ENCODE measurements at regions not wholly inside any gene's neighbourhood (a gene's known extent, or its start where the extent isn't known, plus 50 kb on each side); places are given as distances from the start of the nearest gene placed in this dataset.
"Not testable (repeated sequence)": the region's sequence is repeated elsewhere in the genome, so short reads cannot be mapped to it uniquely, and the experiment has no call there.

DNA sequence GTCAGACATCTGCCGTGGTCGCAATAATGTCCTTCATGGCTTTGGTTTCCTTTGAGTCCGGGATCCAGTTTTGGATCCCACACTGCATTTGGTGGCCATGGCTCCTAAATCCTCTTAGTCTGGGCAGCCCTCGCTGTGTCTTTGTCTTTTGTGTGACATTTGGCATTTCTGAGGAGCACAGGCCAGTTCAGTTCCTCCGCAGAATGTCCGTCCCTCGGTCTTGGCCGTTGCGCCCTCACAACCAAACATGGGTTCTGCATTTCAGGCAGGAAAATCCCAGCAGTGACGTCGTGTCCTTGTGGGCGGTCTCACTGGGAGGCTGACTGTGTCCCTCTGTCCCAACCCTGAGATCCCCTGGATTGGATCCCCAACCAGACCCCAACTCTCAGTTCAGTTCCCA, 172.9 kb upstream of the PPP1R26 start:
- peaks cover 4% of the 10 kb centered on the region for H3K4me1 Mint-ChIP-seq
- DNase-seq (ENCODE audit: low spot score): no peak
- H4K20me1 ChIP-seq (ENCODE audit: low read depth): no peaks in the 10 kb centered on the region
- H3K27ac Mint-ChIP-seq: no peak overlapping the region
- peaks cover 9% of the 10 kb centered on the region for H3K27me3 Mint-ChIP-seq (ENCODE audit: insufficient read depth, low read depth)
- no peaks in the 10 kb centered on the region for H3K36me3 Mint-ChIP-seq
- H3K4me3 ChIP-seq: no peak overlapping the region
- TF ChIP-seq EZH2 (IDR thresholded peaks at IDR 0.05) (no peak), EZH2phosphoT487 (IDR thresholded peaks at IDR 0.05) (no peak), CTCF (IDR thresholded peaks at IDR 0.05) (no peak)
- no peaks in the 10 kb centered on the region for H3K27me3 ChIP-seq
- no peaks in the 10 kb centered on the region for H3K4me1 ChIP-seq
- H3K9me3 ChIP-seq (ENCODE audit: low read depth): no peaks in the 10 kb centered on the region
- H2AFZ ChIP-seq (replicated peaks): no peak overlapping the region
- peaks cover 5% of the 10 kb centered on the region for H3K9me3 Mint-ChIP-seq
- H3K4me3 Mint-ChIP-seq: no peak overlapping the region
- no peak overlapping the region for H3K27ac ChIP-seq
- H3K36me3 ChIP-seq: no peaks in the 10 kb centered on the region
- no peaks in the 10 kb centered on the region for H3F3A ChIP-seq (ENCODE audit: low read depth)
- no peak overlapping the region for H3K4me2 ChIP-seq
- H3K79me2 ChIP-seq (ENCODE audit: low read depth): no peaks in the 10 kb centered on the region
- H3K9ac ChIP-seq: no peak overlapping the region

DNA sequence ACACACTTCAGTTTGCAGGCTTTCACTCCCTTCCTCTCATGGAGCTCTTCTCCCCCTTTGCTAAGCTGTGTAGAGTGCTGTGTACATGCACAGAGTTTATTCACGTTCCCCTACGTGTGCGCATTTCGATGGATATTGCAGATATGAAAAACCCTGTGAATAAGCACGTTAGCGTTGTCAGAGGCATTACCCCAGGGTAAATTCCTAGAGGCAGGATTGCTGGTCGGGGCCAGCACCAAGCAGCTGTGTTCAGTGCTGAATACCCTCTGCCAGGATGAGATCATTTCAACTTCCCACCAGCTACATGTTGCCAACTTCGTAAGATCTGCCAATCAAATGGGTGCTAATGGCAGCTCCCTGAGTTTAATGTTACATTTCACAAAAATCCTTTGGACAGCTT, 172.3 kb upstream of the PPP1R26 start:
- H3K27me3 Mint-ChIP-seq (ENCODE audit: insufficient read depth, low read depth): peaks cover 9% of the 10 kb centered on the region
- no peak for DNase-seq (ENCODE audit: low spot score)

DNA sequence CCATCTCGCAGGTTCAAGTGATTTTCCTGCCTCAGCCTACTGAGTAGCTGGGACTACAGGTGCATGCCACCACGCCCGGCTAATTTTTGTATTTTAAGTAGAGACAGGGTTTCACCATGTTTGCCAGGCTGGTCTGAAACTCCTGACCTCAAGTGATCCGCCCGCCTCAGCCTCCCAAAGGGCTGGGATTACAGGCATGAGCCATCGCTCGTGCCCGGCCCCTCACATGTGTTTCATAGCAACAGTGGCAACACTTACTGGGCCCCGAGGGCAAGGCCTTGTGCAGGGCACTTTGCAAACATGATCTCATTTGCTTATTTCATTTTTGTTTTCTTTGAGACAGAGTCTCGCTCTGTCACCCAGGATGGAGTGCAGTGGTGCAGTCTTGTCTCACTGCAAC, 171.7 kb upstream of the PPP1R26 start:
- not testable (repeated sequence) for H3K4me1 ChIP-seq; H3K27ac Mint-ChIP-seq; H3K36me3 Mint-ChIP-seq; H3K27me3 ChIP-seq; H3K4me3 ChIP-seq; H3K4me1 Mint-ChIP-seq; H2AFZ ChIP-seq (replicated peaks); H3K4me2 ChIP-seq; H4K20me1 ChIP-seq (ENCODE audit: low read depth); H3F3A ChIP-seq (ENCODE audit: low read depth); H3K4me3 Mint-ChIP-seq; DNase-seq (ENCODE audit: low spot score); H3K9me3 ChIP-seq (ENCODE audit: low read depth); H3K36me3 ChIP-seq; H3K27me3 Mint-ChIP-seq (ENCODE audit: insufficient read depth, low read depth); H3K9ac ChIP-seq; H3K27ac ChIP-seq; H3K79me2 ChIP-seq (ENCODE audit: low read depth)
- H3K9me3 Mint-ChIP-seq: peaks cover 15% of the 10 kb centered on the region

More for the DNA sequence above, 172.3 kb upstream of the PPP1R26 start:
- Histone ChIP-seq H3K9me3 (ENCODE audit: low read depth) (no peaks in the 10 kb centered on the region), H3K27ac (no peak overlapping the region), H4K20me1 (ENCODE audit: low read depth) (no peaks in the 10 kb centered on the region), H3F3A (ENCODE audit: low read depth) (no peaks in the 10 kb centered on the region), H3K4me1 (no peaks in the 10 kb centered on the region), H3K79me2 (ENCODE audit: low read depth) (no peaks in the 10 kb centered on the region), H3K4me2 (no peak overlapping the region), H2AFZ (replicated peaks) (no peak overlapping the region), H3K9ac (no peak overlapping the region), H3K36me3 (no peaks in the 10 kb centered on the region), H3K4me3 (no peak overlapping the region), H3K27me3 (no peaks in the 10 kb centered on the region)
- TF ChIP-seq EZH2 (IDR thresholded peaks at IDR 0.05) (no peak), CTCF (IDR thresholded peaks at IDR 0.05) (no peak), EZH2phosphoT487 (IDR thresholded peaks at IDR 0.05) (no peak)
- peaks cover 10% of the 10 kb centered on the region for H3K9me3 Mint-ChIP-seq
- H3K4me1 Mint-ChIP-seq: peaks cover 4% of the 10 kb centered on the region
- no peak overlapping the region for H3K27ac Mint-ChIP-seq
- no peak overlapping the region for H3K4me3 Mint-ChIP-seq
- no peaks in the 10 kb centered on the region for H3K36me3 Mint-ChIP-seq

DNA sequence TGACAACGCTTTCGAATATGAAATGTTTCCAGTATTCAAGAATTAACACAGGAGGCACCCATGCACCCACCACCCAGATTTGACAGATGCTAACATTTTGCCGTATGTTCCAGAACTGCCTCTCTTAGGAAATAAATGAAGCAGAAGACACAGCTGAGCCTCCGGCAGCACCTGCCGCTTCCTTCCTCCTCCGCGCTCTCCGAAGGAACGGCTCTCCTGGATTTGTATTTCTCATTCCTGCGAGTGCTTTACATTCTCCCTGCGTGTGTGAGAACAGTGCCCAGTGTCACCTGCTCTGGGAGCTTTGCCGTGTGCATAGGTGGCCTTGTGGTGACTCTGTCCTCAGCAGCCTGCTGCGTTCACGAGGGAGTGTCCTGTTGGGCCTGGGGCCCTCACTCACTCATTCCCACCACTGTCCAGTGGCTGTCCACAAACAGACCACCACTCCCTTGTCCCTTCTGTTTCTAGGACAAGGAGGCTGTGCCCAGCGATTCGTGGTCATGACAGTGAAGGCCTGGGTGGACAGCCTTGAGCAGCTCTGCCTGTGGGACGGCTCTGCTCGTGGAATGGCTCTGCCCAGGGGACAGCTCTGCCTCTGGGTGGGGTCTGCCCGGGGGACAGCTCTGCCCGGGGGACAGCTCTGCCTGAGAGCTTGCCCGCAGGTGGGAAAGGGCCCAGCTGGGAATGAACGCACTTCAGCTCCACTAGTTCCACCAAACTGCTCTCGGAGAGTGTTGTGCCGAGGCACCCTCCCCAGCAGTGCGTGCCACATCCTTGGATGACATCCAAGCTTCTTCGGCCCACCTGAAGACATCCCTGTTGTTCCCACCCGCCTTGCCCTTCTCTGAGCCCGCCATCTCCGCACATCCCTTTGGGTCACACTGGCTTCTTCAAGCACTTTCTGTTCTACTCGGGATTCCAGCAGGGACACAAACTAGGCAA, 170.5 kb upstream of the PPP1R26 start:
- H3K9me3 Mint-ChIP-seq: peaks cover 12% of the 10 kb centered on the region
- no peak overlapping the region for H3K4me3 ChIP-seq
- no peaks in the 10 kb centered on the region for H3K4me1 ChIP-seq
- H3K4me2 ChIP-seq: no peak overlapping the region
- H3K79me2 ChIP-seq (ENCODE audit: low read depth): no peaks in the 10 kb centered on the region
- no peaks in the 10 kb centered on the region for H4K20me1 ChIP-seq (ENCODE audit: low read depth)
- no peaks in the 10 kb centered on the region for H3K36me3 ChIP-seq
- no peak overlapping the region for H3K4me3 Mint-ChIP-seq
- no peaks in the 10 kb centered on the region for H3K27me3 ChIP-seq
- no peaks in the 10 kb centered on the region for H3K36me3 Mint-ChIP-seq
- H3K27me3 Mint-ChIP-seq (ENCODE audit: insufficient read depth, low read depth): peaks cover 4% of the 10 kb centered on the region
- no peaks in the 10 kb centered on the region for H3K9me3 ChIP-seq (ENCODE audit: low read depth)
- DNase-seq (ENCODE audit: low spot score): no peak
- no peak overlapping the region for H2AFZ ChIP-seq (replicated peaks)
- TF ChIP-seq CTCF (IDR thresholded peaks at IDR 0.05): no peak
- TF ChIP-seq EZH2 (IDR thresholded peaks at IDR 0.05): no peak
- TF ChIP-seq EZH2phosphoT487 (IDR thresholded peaks at IDR 0.05): no peak
- H3F3A ChIP-seq (ENCODE audit: low read depth): no peaks in the 10 kb centered on the region
- H3K27ac ChIP-seq: no peak overlapping the region
- peaks cover 4% of the 10 kb centered on the region for H3K4me1 Mint-ChIP-seq
- no peak overlapping the region for H3K9ac ChIP-seq
- H3K27ac Mint-ChIP-seq: no peak overlapping the region
